GM18907 (cell line): ENCODE measurements at regions not wholly inside any gene's neighbourhood (a gene's known extent, or its start where the extent isn't known, plus 50 kb on each side); places are given as distances from the start of the nearest gene placed in this dataset.
"Not testable (repeated sequence)": the region's sequence is repeated elsewhere in the genome, so short reads cannot be mapped to it uniquely, and the experiment has no call there.

Experiments used
- ATAC-seq: cut with Tn5 transposase; IDR thresholded peaks from one replicate; pipeline ENCODE4 v1.9.1; 2021; ENCODE audit warnings: mild to moderate bottlenecking, moderate library complexity; ENCODE audit not compliant: unreplicated experiment

DNA sequence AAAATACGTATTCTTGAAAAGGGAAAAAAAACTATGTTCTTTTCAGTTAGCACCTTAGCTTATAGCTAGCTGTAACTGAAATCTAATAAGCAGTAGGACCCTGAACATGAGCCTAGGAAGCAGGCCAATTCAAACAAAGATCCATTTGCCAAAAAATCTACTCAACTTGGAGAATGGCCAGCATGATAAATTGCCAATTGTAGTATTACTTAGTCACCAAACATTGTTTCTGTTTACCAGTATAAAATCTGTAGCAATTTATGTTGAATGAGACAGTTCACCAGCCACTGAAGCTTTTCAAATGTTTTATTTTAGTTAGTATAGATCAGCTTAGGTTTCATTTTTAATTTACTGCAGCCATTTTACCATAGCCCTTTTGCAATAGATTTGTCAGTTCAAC lies 323.6 kb upstream of the DIPK2B start:
- no peak for ATAC-seq

DNA sequence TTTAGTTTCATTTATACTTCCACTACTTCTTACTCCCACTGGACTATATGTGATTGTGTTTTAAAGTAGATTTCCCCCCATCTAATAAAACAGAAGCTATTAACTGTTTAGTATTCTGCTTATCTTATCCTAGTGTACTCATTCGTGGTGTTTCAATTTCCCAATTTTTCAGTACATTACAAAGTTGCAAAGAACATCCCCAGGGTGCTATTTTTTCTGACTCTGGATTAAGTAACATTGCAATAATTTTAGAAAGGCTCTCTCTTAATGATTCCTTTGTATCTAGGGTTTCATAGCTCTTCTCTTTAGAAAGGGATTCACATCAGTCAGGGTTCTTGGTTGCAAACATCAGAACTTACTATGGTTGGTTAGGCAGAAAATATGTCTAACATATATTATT lies 317.9 kb upstream of the DIPK2B start:
- no peak for ATAC-seq

- no peak for ATAC-seq
Measured at GRCh38 chrX:45517090-45517973, 316.7 kb upstream of the DIPK2B start.

DNA sequence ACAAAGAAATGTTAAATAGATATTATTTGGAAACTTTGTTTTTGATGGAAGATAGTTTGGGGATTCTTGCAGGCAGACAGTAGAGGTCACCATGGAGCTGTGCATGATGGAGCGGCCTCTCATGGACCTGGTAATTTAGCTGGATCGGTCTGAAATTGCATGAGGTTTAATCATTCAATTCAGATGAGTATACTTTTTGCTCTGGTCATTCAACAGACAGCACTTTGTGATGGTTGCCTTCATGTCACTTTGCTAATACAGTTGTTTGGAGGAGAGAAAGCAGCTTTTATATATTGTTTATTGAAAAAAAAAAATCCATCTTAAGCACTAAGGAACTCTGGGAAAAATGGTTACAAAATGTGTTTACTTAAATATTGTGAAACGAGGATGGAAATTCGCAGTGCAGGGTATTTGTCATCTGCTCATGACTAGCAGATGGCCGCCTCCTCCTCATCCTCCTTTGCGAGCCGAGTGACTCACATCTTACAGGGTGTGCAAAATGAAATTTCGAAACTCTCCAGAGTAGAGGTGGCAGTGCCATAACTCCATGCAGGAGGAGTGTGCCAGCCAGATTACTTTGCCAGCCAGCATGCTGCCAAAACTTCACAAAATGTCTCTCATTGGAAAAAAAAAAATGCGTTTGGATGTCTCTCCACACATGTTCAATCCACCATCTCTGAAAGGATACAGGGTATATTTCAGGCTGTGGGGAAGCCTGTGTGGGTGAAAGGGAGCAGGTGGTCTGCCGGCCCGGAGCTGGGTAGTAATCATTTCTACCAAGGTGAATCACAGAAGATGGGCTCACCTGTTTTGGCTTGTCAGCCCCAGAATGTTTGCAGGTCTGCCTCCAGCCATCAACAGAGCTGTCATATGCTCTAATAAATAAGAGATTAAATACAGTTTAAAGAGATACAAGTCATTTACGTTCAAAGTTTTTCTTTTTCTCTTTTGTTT lies 314.9 kb upstream of the DIPK2B start:
- no peak for ATAC-seq

- no peak for ATAC-seq
Measured at GRCh38 chrX:45513042-45513441, 312.4 kb upstream of the DIPK2B start.

DNA sequence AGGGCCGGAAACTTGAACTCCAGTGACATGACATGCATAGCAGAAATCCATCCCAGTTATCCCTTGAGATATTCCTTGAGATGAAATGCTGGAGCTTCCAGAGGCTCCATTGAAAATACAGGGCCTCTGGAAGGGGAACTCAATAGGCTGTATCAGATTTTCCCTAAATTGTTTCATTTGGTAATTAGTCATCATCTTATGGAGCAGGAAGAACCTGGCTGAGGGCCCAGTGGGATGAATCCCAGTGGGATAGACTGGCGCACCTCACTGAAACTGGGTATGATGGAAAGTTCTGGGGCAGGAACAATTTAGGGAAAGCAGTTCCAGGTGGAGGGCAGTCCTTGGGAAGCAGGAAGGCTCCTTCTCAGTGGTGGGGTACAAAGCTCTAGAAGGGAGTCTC lies 307.8 kb upstream of the DIPK2B start:
- ATAC-seq, result no peak

DNA sequence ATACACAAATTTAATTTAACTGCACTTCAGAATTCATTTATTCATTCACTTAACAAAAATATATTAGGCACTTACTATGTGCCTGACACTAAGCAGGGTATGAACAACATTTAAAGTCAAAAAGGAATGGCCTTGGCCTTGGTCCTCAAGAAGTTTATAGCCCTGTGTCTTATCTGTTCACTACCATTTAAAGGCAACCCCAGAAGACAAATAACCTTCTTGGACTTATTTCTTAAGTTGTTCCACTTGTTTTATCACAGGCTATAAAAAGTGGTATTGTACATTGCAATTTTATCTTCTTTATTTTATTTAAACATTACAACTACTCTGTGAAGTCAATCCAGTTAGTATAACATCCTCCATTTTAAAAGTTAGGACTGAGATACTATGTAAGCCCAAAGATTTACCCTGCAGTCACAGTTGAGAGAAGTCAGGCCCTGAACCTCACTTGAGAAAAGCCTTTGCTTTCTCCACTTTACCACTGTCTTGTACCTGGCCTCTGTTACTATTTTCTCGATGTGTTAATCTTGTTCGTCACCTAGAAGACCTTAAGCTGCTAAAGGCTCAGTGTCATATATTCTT lies 305.6 kb upstream of the DIPK2B start:
- ATAC-seq, result no peak

DNA sequence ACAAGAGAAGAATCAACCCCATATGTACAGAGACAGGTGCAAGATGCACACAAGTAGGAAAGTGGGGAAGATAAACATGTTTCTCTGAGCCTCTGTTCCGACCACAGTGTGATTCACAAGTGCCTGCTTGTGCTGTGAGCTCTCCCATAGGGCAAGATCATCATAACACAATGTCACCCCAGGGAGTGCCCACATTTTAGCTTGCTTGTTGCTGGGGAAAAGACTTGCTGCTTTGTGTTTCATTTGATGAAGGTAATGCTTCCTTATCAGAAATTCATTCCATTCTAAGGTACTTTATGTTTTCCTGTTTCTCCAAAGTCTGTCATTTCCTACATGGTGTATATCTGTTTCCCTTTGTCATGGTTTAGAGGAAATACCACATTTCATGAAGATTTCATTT lies 304.5 kb upstream of the DIPK2B start:
- ATAC-seq, result no peak

DNA sequence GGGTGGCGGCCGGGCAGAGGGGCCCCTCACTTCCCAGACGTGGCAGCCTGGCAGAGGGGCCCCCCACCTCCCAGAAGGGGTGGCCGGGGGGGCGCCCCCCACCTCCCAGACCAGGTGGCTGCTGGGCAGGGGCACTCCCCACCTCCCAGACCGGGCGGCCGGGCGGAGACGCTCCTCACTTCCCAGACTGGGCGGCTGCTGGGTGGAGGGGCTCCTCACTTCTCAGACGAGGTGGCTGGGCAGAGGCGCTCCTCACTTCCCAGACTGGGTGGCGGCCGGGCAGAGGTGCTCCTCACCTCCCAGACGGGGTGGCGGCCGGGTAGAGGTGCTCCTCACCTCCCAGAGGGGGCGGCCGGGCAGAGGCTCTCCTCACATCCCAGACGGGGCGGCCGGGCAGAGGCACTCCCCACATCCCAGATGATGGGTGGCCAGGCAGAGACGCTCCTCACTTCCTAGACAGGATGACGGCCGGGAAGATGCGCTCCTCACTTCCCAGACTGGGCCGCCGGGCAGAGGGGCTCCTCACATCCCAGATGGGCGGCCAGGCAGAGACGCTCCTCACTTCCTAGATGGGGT lies 303.2 kb upstream of the DIPK2B start:
- ATAC-seq, result not testable (repeated sequence)

GRCh38 chrX:45502396-45502795 lies 301.7 kb upstream of the DIPK2B start:
- no peak for ATAC-seq

DNA sequence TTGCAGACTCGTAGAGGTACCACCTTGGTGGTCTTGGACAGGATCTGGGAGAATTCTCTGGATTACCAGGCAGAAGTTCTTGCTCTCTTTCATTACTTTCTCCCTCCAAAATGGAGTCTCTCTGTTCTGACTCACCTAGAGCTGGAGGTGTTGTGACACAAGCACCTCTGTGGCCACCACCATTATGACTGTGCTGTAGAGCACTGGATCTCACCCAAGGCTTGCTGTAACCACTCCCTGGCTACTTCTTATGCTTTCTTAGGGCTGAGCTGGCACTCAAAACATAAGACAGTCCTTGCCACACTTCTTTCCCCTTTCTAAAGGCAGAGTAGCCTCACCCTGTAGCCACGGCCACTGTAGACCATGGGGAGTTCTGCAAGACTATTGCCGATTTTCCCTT lies 296.6 kb upstream of the DIPK2B start:
- ATAC-seq, result no peak

GRCh38 chrX:45485719-45486118 lies 285.0 kb upstream of the DIPK2B start:
- no peak for ATAC-seq

- no peak for ATAC-seq
Measured at GRCh38 chrX:45479835-45480422, 279.3 kb upstream of the DIPK2B start.

- no peak for ATAC-seq
Measured at GRCh38 chrX:45479196-45479834, 278.6 kb upstream of the DIPK2B start.

- ATAC-seq, result no peak
Measured at GRCh38 chrX:45472968-45473367, 272.3 kb upstream of the DIPK2B start.

DNA sequence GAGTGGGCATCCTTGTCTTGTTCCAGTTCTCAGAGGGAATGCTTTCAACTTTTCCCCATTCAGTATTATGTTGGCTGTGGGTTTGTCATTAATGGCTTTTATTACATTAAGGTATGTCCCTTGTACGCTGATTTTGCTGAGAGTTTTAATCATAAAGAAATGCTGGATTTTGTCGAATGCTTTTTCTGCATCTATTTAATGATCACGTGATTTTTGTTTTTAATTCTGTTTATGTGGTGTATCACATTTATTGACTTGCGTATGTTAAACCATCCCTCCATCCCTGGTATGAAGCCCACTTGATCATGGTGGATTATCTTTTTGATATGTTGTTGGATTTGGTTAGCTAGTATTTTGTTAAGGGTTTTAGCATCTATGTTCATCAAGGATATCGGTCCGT lies 266.9 kb upstream of the DIPK2B start:
- not testable (repeated sequence) for ATAC-seq

- ATAC-seq, result not testable (repeated sequence)
Measured at GRCh38 chrX:45455732-45456131, 255.1 kb upstream of the DIPK2B start.

DNA sequence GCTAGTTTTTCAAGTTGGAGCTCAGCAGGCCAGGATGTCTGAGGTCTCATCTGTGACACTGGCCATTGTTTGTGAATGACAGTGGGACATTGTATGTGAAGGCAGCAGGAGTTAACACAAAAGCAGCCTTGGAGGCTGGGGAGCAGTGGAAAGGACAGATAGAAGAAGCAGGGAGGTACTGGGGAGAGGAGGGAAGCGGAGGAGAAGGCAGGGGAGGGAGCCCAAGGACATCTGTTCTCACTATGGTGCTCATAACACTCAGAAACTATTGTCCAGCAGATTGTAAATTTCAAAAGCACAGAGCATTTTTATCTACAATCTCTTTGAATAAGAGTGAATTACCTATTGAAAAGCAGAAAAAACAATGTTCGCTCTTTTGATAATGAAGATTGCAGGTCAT lies 253.6 kb upstream of the DIPK2B start:
- ATAC-seq, result no peak

GRCh38 chrX:45449982-45450381 lies 249.3 kb upstream of the DIPK2B start:
- ATAC-seq, result no peak

GRCh38 chrX:45447995-45448394 lies 247.3 kb upstream of the DIPK2B start:
- ATAC-seq, result no peak
